ENCODE measurements at regions not wholly inside any gene's neighbourhood (a gene's known extent, or its start where the extent isn't known, plus 50 kb on each side); places are given as distances from the start of the nearest gene placed in this dataset.

DNA sequence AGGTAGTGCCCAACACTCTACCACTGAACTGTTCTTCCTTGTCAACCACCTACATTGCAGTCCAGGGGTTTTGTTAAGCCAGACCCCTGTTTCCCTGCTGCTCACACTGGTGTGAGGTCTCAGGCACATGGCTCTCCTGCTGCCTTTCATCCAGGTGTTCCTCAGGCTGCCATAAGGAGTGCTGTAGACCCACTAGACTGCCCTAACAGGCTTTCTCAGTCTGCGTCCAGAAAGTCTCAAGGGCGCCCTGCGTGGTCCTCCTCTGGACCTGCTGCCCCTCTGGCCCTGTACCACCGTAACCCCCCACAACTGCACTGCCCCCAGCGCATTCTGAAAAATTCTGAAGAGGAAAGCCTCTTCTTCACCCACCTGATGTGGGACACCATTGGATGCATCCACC, 225.7 kb upstream of the ANKRD30A start:
- TF ChIP-seq, protein P1, sequence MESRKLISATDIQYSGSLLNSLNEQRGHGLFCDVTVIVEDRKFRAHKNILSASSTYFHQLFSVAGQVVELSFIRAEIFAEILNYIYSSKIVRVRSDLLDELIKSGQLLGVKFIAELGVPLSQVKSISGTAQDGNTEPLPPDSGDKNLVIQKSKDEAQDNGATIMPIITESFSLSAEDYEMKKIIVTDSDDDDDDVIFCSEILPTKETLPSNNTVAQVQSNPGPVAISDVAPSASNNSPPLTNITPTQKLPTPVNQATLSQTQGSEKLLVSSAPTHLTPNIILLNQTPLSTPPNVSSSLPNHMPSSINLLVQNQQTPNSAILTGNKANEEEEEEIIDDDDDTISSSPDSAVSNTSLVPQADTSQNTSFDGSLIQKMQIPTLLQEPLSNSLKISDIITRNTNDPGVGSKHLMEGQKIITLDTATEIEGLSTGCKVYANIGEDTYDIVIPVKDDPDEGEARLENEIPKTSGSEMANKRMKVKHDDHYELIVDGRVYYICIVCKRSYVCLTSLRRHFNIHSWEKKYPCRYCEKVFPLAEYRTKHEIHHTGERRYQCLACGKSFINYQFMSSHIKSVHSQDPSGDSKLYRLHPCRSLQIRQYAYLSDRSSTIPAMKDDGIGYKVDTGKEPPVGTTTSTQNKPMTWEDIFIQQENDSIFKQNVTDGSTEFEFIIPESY (IDR thresholded peaks at IDR 0.05; ENCODE audit: extremely low read depth, insufficient replicate concordance, low read length) = no peak
- TF ChIP-seq POLR2A (IDR thresholded peaks at IDR 0.05; ENCODE audit: borderline replicate concordance, extremely low read depth, insufficient read depth, insufficient read length) (no peak), EZH2phosphoT487 (IDR thresholded peaks at IDR 0.05; ENCODE audit: borderline replicate concordance) (no peak), JUND (IDR thresholded peaks at IDR 0.05) (no peak), ZFX (IDR thresholded peaks at IDR 0.05) (no peak), YY1 (IDR thresholded peaks at IDR 0.05; ENCODE audit: extremely low read depth, insufficient replicate concordance, low read depth, low read length) (no peak), POLR2AphosphoS5 (IDR thresholded peaks at IDR 0.05; ENCODE audit: low read depth, low read length) (no peak), RAD21 (IDR thresholded peaks at IDR 0.05; ENCODE audit: low read depth) (no peak)
- TF ChIP-seq, protein P2, sequence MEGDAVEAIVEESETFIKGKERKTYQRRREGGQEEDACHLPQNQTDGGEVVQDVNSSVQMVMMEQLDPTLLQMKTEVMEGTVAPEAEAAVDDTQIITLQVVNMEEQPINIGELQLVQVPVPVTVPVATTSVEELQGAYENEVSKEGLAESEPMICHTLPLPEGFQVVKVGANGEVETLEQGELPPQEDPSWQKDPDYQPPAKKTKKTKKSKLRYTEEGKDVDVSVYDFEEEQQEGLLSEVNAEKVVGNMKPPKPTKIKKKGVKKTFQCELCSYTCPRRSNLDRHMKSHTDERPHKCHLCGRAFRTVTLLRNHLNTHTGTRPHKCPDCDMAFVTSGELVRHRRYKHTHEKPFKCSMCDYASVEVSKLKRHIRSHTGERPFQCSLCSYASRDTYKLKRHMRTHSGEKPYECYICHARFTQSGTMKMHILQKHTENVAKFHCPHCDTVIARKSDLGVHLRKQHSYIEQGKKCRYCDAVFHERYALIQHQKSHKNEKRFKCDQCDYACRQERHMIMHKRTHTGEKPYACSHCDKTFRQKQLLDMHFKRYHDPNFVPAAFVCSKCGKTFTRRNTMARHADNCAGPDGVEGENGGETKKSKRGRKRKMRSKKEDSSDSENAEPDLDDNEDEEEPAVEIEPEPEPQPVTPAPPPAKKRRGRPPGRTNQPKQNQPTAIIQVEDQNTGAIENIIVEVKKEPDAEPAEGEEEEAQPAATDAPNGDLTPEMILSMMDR (IDR thresholded peaks at IDR 0.05 in 2 of 3, conservative IDR thresholded peaks at IDR 0.05 in 1 of 3; ENCODE audit: borderline replicate concordance in 1 of 3, insufficient read depth in 1 of 3, low read depth in 2 of 3, low read length in 2 of 3) = no peak
- TF ChIP-seq, protein P3, sequence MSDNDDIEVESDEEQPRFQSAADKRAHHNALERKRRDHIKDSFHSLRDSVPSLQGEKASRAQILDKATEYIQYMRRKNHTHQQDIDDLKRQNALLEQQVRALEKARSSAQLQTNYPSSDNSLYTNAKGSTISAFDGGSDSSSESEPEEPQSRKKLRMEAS (IDR thresholded peaks at IDR 0.05) = no peak
